ENCODE measurements at regions not wholly inside any gene's neighbourhood (a gene's known extent, or its start where the extent isn't known, plus 50 kb on each side); places are given as distances from the start of the nearest gene placed in this dataset.

DNA sequence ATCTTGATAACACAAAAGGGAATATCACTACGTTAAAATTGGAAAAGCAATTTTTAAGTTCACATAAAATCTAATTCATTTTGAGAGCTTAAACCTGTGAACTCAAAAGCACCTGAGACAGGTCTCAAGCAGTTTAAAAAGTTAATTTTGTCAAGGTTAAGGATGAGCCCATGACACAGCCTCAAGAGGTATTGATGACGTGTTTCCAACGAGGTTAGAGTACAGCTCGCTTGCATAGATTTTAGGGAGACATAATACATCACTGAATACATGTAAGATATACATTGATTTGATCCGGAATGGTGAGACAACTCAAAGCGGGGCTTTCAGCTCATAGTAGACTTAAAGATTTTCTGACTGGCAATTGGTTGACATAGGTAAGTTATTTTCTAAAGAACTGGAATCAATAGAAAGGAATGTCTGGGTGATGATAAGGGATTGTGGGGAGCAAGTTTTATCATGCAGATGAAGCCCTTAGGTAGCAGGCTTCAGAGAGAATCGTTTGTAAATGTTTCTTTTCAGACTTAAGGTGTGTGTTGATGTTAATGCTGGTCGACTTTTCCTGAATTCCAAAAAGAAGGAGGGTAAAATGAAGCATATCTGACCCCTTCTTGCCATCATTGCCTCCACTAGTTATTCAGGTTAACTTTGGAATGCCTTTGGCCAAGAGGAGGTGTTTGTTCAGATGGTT is 2890.6 kb downstream of the PCDH9 start:
- no peaks in the 10 kb centered on the region for H3K27me3 Mint-ChIP-seq (ENCODE audit: unreplicated experiment)
- no peak overlapping the region for H3K27ac Mint-ChIP-seq (ENCODE audit: unreplicated experiment)
- no peaks in the 10 kb centered on the region for H3K4me1 Mint-ChIP-seq (ENCODE audit: unreplicated experiment)
- DNase-seq (ENCODE audit: extremely low spot score, unreplicated experiment) = no peak
- H3K36me3 Mint-ChIP-seq (ENCODE audit: unreplicated experiment) = peaks cover 6% of the 10 kb centered on the region
- H3K9me3 Mint-ChIP-seq (ENCODE audit: unreplicated experiment) = peaks cover 22% of the 10 kb centered on the region
- TF ChIP-seq, protein P1, sequence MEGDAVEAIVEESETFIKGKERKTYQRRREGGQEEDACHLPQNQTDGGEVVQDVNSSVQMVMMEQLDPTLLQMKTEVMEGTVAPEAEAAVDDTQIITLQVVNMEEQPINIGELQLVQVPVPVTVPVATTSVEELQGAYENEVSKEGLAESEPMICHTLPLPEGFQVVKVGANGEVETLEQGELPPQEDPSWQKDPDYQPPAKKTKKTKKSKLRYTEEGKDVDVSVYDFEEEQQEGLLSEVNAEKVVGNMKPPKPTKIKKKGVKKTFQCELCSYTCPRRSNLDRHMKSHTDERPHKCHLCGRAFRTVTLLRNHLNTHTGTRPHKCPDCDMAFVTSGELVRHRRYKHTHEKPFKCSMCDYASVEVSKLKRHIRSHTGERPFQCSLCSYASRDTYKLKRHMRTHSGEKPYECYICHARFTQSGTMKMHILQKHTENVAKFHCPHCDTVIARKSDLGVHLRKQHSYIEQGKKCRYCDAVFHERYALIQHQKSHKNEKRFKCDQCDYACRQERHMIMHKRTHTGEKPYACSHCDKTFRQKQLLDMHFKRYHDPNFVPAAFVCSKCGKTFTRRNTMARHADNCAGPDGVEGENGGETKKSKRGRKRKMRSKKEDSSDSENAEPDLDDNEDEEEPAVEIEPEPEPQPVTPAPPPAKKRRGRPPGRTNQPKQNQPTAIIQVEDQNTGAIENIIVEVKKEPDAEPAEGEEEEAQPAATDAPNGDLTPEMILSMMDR (IDR thresholded peaks at IDR 0.05) = no peak
- H3K4me3 Mint-ChIP-seq (ENCODE audit: unreplicated experiment) = no peak overlapping the region

DNA sequence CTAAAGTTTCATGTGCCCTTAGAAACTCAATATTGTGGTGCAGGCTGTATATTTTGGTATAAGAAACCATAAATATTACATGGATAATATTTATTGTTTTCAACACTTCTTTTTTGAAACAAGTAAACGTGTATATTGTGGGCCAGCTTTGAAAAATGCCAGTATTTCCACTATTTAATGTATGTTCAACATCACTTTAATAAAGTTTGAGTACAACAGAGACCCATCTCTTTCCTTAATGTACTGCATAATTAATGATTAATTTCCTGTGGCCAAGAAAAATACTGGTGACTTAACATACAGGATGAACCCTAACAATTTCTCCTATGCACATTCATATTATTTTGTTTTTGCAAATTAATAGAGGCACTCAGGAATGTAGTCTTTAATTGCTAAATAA is 2891.5 kb downstream of the PCDH9 start:
- H3K9me3 Mint-ChIP-seq (ENCODE audit: unreplicated experiment) = peaks cover 22% of the 10 kb centered on the region
- no peaks in the 10 kb centered on the region for H3K4me1 Mint-ChIP-seq (ENCODE audit: unreplicated experiment)
- no peak for DNase-seq (ENCODE audit: extremely low spot score, unreplicated experiment)
- TF ChIP-seq, protein P1 (IDR thresholded peaks at IDR 0.05) = no peak
- peaks cover 4% of the 10 kb centered on the region for H3K36me3 Mint-ChIP-seq (ENCODE audit: unreplicated experiment)
- no peaks in the 10 kb centered on the region for H3K27me3 Mint-ChIP-seq (ENCODE audit: unreplicated experiment)
- no peak overlapping the region for H3K4me3 Mint-ChIP-seq (ENCODE audit: unreplicated experiment)
- H3K27ac Mint-ChIP-seq (ENCODE audit: unreplicated experiment) = no peak overlapping the region

DNA sequence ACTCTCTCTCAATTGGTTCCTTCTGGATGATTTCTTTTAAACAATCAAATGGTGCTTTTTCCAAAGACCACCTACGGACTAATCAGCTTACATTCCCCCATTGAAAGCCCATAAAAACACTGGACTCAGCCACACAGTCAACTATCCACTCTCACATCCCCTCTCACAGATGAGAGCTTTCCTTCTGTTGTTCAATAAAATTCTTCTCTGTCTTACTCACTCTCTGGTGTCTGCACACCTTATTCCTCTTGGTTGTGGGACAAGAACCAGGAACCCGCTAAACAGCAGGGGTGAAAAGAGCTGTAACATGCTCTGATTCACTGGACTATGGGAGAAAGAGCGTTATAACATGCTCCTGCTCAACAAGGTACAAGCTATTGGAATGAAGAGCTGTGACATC is 2896.2 kb downstream of the PCDH9 start:
- H3K9me3 Mint-ChIP-seq (ENCODE audit: unreplicated experiment) = peaks cover 15% of the 10 kb centered on the region
- H3K36me3 Mint-ChIP-seq (ENCODE audit: unreplicated experiment) = no peaks in the 10 kb centered on the region
- DNase-seq (ENCODE audit: extremely low spot score, unreplicated experiment) = no peak
- no peaks in the 10 kb centered on the region for H3K4me1 Mint-ChIP-seq (ENCODE audit: unreplicated experiment)
- H3K27me3 Mint-ChIP-seq (ENCODE audit: unreplicated experiment) = no peaks in the 10 kb centered on the region
- no peak overlapping the region for H3K27ac Mint-ChIP-seq (ENCODE audit: unreplicated experiment)
- H3K4me3 Mint-ChIP-seq (ENCODE audit: unreplicated experiment) = no peak overlapping the region
- TF ChIP-seq, protein P1 (IDR thresholded peaks at IDR 0.05) = no peak

DNA sequence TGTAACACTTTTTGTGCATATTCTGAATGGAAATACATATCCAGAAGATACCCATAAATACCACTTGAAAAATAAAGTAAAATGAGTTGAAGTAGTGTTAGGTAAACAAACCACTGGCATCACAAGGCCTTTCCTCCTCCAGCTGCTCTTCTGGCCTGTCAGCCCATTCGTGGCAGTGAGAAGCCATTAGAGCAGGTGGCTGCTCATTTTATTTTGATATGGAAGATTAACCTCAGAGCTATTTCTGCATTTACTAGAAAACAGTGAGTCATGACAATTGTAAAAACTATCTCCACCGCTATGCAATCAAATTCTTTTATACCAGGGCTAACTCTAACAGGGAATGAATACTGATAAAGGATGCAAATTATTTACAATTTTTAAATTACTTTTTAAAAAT is 2898.1 kb downstream of the PCDH9 start:
- no peak overlapping the region for H3K4me3 Mint-ChIP-seq (ENCODE audit: unreplicated experiment)
- H3K4me1 Mint-ChIP-seq (ENCODE audit: unreplicated experiment) = no peaks in the 10 kb centered on the region
- no peaks in the 10 kb centered on the region for H3K36me3 Mint-ChIP-seq (ENCODE audit: unreplicated experiment)
- H3K27me3 Mint-ChIP-seq (ENCODE audit: unreplicated experiment) = no peaks in the 10 kb centered on the region
- no peak for DNase-seq (ENCODE audit: extremely low spot score, unreplicated experiment)
- TF ChIP-seq, protein P1 (IDR thresholded peaks at IDR 0.05) = no peak
- no peak overlapping the region for H3K27ac Mint-ChIP-seq (ENCODE audit: unreplicated experiment)
- peaks cover 15% of the 10 kb centered on the region for H3K9me3 Mint-ChIP-seq (ENCODE audit: unreplicated experiment)

DNA sequence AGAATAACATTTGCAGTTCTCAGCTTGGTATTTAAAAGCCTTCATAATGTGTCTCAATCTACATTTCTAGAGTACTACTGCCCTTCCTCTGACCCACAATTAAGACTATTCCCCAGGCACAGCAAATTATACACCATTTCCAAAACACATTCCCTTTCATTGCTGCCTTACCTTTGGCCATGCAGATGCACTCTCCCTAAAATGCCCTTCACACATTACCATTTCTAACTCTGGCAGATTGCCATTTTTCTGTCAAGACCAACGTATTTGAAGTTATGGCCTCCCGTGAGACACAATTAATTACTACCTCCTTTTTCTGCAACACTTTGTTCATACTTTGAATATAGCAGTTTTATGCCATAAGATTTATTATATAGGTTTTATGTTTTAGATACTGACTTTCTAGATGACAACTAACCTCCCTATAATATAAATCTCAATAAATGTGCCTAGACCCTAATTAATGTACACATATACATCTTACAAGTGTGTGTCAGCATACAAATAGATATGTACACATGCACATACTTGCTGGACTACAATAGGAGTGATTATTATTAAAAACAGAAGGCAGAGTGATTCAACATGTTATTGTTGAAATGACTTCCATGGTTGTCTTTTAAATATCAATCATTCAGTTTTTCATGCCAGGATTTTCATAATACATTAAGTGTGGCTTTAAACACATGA is 2902.5 kb downstream of the PCDH9 start:
- Mint-ChIP-seq H3K27me3 (ENCODE audit: unreplicated experiment) (no peaks in the 10 kb centered on the region), H3K4me3 (ENCODE audit: unreplicated experiment) (no peak overlapping the region), H3K27ac (ENCODE audit: unreplicated experiment) (no peak overlapping the region), H3K9me3 (ENCODE audit: unreplicated experiment) (peaks cover 8% of the 10 kb centered on the region), H3K36me3 (ENCODE audit: unreplicated experiment) (no peaks in the 10 kb centered on the region), H3K4me1 (ENCODE audit: unreplicated experiment) (no peaks in the 10 kb centered on the region)
- no peak for DNase-seq (ENCODE audit: extremely low spot score, unreplicated experiment)
- TF ChIP-seq, protein P1 (IDR thresholded peaks at IDR 0.05) = no peak
